ENCODE measurements at regions not wholly inside any gene's neighbourhood (a gene's known extent, or its start where the extent isn't known, plus 50 kb on each side); places are given as distances from the start of the nearest gene placed in this dataset.

DNA sequence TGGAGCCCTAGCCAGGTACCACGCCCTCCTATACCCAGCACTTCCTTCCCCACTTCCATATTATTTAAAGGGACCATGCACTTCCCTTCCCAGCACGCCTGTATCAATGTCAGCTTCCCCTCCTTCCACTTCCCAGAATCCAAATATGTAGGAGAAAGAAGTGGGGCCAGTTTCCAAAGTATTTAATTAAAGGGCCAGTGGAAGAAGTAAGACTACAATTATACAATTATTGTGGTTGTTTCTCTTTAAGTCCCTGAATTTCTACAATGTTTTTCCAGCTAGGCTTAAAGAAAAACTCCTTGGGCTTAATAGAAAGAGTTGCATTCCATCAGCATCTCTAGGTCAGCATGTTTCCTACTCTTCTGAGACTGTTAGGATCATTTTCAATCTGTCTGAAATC lies 515.8 kb downstream of the PREX1 start:
- TF ChIP-seq, protein P1, sequence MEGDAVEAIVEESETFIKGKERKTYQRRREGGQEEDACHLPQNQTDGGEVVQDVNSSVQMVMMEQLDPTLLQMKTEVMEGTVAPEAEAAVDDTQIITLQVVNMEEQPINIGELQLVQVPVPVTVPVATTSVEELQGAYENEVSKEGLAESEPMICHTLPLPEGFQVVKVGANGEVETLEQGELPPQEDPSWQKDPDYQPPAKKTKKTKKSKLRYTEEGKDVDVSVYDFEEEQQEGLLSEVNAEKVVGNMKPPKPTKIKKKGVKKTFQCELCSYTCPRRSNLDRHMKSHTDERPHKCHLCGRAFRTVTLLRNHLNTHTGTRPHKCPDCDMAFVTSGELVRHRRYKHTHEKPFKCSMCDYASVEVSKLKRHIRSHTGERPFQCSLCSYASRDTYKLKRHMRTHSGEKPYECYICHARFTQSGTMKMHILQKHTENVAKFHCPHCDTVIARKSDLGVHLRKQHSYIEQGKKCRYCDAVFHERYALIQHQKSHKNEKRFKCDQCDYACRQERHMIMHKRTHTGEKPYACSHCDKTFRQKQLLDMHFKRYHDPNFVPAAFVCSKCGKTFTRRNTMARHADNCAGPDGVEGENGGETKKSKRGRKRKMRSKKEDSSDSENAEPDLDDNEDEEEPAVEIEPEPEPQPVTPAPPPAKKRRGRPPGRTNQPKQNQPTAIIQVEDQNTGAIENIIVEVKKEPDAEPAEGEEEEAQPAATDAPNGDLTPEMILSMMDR (IDR thresholded peaks at IDR 0.05), result no peak
- TF ChIP-seq ZNF219 (CRISPR knock-in tag; IDR thresholded peaks at IDR 0.05; ENCODE audit: borderline replicate concordance) (no peak), TCF7 (CRISPR knock-in tag; IDR thresholded peaks at IDR 0.05; ENCODE audit: low read depth) (no peak), TEAD1 (CRISPR knock-in tag; IDR thresholded peaks at IDR 0.05) (no peak), ZNF416 (CRISPR knock-in tag; IDR thresholded peaks at IDR 0.05) (no peak), MYBL2 (CRISPR knock-in tag; IDR thresholded peaks at IDR 0.05) (no peak)
- TF ChIP-seq, protein P2, sequence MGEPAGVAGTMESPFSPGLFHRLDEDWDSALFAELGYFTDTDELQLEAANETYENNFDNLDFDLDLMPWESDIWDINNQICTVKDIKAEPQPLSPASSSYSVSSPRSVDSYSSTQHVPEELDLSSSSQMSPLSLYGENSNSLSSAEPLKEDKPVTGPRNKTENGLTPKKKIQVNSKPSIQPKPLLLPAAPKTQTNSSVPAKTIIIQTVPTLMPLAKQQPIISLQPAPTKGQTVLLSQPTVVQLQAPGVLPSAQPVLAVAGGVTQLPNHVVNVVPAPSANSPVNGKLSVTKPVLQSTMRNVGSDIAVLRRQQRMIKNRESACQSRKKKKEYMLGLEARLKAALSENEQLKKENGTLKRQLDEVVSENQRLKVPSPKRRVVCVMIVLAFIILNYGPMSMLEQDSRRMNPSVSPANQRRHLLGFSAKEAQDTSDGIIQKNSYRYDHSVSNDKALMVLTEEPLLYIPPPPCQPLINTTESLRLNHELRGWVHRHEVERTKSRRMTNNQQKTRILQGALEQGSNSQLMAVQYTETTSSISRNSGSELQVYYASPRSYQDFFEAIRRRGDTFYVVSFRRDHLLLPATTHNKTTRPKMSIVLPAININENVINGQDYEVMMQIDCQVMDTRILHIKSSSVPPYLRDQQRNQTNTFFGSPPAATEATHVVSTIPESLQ (CRISPR knock-in tag; IDR thresholded peaks at IDR 0.05), result no peak
